Smooth muscle cell (in vitro differentiated cells): ENCODE measurements at regions not wholly inside any gene's neighbourhood (a gene's known extent, or its start where the extent isn't known, plus 50 kb on each side); places are given as distances from the start of the nearest gene placed in this dataset.

ENCODE experiments used
- DNase-seq: peaks from one replicate; lab custom pipeline; 2025; ENCODE audit not compliant: unreplicated experiment; lab: John Stamatoyannopoulos, UW
- H2AFZ ChIP-seq: fragments of 200-600 bp; sonication (generic); 2 replicates; pipeline ENCODE4 v1.6.0; 2016; ENCODE audit warnings: antibody characterized with exemption, low read depth, mild to moderate bottlenecking
- H3F3A ChIP-seq: fragments of 200-600 bp; sonication (generic); 2 replicates; pipeline ENCODE4 v1.6.0; 2017; ENCODE audit warnings: antibody characterized with exemption, low read depth
- H3K27ac ChIP-seq: fragments of 200-600 bp; sonication (generic); 2 replicates; pipeline ENCODE4 v1.5.1; 2016; ENCODE audit warnings: low read depth, mild to moderate bottlenecking
- H3K27me3 ChIP-seq: fragments of 200-600 bp; sonication (generic); 2 replicates; pipeline ENCODE4 v1.6.1; 2016; ENCODE audit warnings: low read depth, mild to moderate bottlenecking
- H3K36me3 ChIP-seq: fragments of 200-600 bp; sonication (generic); 2 replicates; pipeline ENCODE4 v1.5.1; 2016; ENCODE audit warnings: low read depth
- H3K4me1 ChIP-seq: fragments of 200-600 bp; sonication (generic); 2 replicates; pipeline ENCODE4 v1.5.1; 2016; ENCODE audit warnings: low read depth
- H3K4me2 ChIP-seq: fragments of 200-600 bp; sonication (generic); 2 replicates; pipeline ENCODE4 v1.6.0; 2016; ENCODE audit warnings: mild to moderate bottlenecking
- H3K4me3 ChIP-seq: fragments of 200-600 bp; sonication (generic); 2 replicates; pipeline ENCODE4 v1.5.1; 2016; ENCODE audit warnings: mild to moderate bottlenecking
- H3K79me2 ChIP-seq: fragments of 200-600 bp; sonication (generic); 2 replicates; pipeline ENCODE4 v1.6.0; 2016; ENCODE audit warnings: low read depth, mild to moderate bottlenecking
- H3K9ac ChIP-seq: fragments of 200-600 bp; sonication (generic); 2 replicates; pipeline ENCODE4 v1.6.0; 2016; ENCODE audit warnings: low read depth
- H3K9me3 ChIP-seq: fragments of 200-600 bp; sonication (generic); replicated peaks from 2 replicates; pipeline ENCODE4 v1.5.1; 2016; ENCODE audit warnings: low read depth
- H4K20me1 ChIP-seq: fragments of 200-600 bp; sonication (generic); 2 replicates; pipeline ENCODE4 v1.6.0; 2016; ENCODE audit warnings: low read depth
- WGBS: methylation state at CpG from one replicate; pipeline ENCODE4 v1.1.7; 2016; ENCODE audit warnings: low lambda C conversion rate; 5-methylcytosine and 5-hydroxymethylcytosine counted together
- TF ChIP-seq, protein P1 (sequence below): fragments of 200-600 bp; sonication (generic); IDR thresholded peaks from 2 replicates; pipeline ENCODE4 v1.5.1; 2017; ENCODE audit warnings: borderline replicate concordance, mild to moderate bottlenecking, antibody characterized with exemption; ENCODE audit not compliant: insufficient read depth, poor library complexity, severe bottlenecking

DNA sequence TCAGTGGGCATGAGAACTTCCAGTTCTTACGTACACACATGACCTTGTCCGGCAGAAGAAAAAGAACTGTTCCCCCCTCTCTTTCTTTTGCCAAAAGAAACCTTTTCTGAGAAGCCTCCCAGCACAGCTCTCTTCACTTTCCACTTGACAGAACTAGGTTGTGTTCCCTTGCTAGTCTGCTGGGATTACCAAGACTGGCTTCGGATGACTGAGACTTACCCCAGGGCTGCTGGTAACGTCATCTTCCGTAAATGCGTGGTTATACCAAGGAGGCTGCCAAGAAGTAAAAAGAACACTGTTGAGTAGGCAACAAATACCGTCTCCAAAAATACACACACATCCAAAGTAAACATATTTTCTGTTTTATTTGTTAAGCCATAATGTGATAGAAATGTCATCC, 908.2 kb downstream of the EFNB2 start:
- no peak overlapping the region for H3K4me2 ChIP-seq
- WGBS: 97% methylated on average over 7 of the region's 7 CpGs
- no peak overlapping the region for H3K9ac ChIP-seq

DNA sequence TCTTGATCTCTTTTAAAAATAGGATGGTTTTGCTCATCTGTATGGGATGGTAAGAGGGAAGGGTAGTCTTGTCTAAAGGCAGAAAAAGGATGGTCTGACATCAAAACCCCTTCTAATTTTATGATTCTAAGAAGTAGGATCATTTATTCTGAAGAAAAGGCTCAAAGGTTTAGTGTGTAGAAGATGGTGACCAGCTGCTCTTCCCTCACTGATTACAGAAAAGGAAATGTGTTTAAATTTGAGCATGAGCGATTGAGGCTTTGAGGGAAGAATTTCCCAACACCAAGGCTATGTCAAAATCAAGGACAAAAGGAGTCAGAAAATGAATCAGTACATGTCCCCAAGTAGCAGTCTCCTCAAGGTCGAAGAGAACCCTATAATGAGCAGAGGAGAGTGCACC, 909.8 kb downstream of the EFNB2 start:
- TF ChIP-seq, protein P1, sequence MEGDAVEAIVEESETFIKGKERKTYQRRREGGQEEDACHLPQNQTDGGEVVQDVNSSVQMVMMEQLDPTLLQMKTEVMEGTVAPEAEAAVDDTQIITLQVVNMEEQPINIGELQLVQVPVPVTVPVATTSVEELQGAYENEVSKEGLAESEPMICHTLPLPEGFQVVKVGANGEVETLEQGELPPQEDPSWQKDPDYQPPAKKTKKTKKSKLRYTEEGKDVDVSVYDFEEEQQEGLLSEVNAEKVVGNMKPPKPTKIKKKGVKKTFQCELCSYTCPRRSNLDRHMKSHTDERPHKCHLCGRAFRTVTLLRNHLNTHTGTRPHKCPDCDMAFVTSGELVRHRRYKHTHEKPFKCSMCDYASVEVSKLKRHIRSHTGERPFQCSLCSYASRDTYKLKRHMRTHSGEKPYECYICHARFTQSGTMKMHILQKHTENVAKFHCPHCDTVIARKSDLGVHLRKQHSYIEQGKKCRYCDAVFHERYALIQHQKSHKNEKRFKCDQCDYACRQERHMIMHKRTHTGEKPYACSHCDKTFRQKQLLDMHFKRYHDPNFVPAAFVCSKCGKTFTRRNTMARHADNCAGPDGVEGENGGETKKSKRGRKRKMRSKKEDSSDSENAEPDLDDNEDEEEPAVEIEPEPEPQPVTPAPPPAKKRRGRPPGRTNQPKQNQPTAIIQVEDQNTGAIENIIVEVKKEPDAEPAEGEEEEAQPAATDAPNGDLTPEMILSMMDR: no peak
- Histone ChIP-seq H3K9me3 (no peaks in the 10 kb centered on the region), H3K4me3 (no peak overlapping the region), H3K27me3 (no peaks in the 10 kb centered on the region), H3K4me2 (peak overlapping the region; percentile 29), H3K27ac (no peak overlapping the region), H4K20me1 (no peaks in the 10 kb centered on the region), H3K36me3 (no peaks in the 10 kb centered on the region), H3K4me1 (no peaks in the 10 kb centered on the region), H3K9ac (no peak overlapping the region), H2AFZ (peak overlapping the region; percentile 61), H3K79me2 (no peaks in the 10 kb centered on the region), H3F3A (no peaks in the 10 kb centered on the region)
- 77% methylated on average over 2 of the region's 2 CpGs for WGBS
- no peak for DNase-seq

More for the DNA sequence above, 908.2 kb downstream of the EFNB2 start:
- Histone ChIP-seq H3K4me3 (no peak overlapping the region), H4K20me1 (no peaks in the 10 kb centered on the region), H3K4me1 (no peaks in the 10 kb centered on the region), H3K79me2 (no peaks in the 10 kb centered on the region), H3K27ac (no peak overlapping the region), H3F3A (no peaks in the 10 kb centered on the region), H2AFZ (no peak overlapping the region), H3K9me3 (no peaks in the 10 kb centered on the region), H3K27me3 (no peaks in the 10 kb centered on the region), H3K36me3 (no peaks in the 10 kb centered on the region)
- TF ChIP-seq, protein P1: no peak
- no peak for DNase-seq

DNA sequence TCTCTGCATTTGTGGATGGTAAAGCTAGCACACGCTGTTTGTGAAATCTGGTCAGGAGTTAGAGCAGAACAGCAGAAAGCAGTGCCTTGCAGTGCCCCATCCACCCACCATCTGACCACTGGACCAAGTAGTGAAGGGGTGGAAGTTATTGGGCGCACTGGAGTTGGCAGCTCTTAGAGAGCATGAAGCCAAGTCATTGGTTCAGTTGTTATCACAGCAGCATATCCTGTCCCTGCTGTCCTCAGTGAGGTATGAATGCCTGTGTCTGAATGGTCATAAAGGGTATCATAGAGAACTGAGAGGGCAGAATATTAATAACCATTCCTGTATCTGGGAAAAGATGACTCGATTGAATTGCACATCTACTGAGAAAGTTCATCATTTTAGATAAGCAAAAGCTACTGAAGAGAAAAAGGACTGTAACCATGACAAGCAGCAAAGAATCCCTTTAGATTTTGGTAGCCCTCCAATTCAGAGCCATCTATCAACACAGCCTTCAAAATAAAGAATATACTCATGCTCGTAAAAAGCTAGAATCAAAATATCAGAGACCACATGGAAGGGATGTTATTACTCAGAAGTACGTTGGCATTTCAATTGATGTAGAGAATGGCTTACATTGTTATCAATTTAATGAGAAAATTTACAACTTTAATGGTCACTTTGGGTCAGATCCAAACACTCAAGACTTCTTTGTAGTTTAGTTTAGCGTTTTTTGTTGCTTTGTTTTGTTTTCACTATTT, 919.0 kb downstream of the EFNB2 start:
- no peak overlapping the region for H3K4me2 ChIP-seq
- 71% methylated on average over 6 of the region's 6 CpGs for WGBS

More for the DNA sequence above, 919.0 kb downstream of the EFNB2 start:
- Histone ChIP-seq H3K4me1 (peaks cover 6% of the 10 kb centered on the region), H3K79me2 (no peaks in the 10 kb centered on the region), H3F3A (no peaks in the 10 kb centered on the region), H3K9me3 (no peaks in the 10 kb centered on the region), H2AFZ (no peak overlapping the region), H3K9ac (no peak overlapping the region), H4K20me1 (no peaks in the 10 kb centered on the region), H3K36me3 (no peaks in the 10 kb centered on the region), H3K4me3 (no peak overlapping the region), H3K27me3 (no peaks in the 10 kb centered on the region), H3K27ac (no peak overlapping the region)
- no peak for DNase-seq
- TF ChIP-seq, protein P1: no peak
